ENCODE measurements at regions not wholly inside any gene's neighbourhood (a gene's known extent, or its start where the extent isn't known, plus 50 kb on each side); places are given as distances from the start of the nearest gene placed in this dataset.

DNA sequence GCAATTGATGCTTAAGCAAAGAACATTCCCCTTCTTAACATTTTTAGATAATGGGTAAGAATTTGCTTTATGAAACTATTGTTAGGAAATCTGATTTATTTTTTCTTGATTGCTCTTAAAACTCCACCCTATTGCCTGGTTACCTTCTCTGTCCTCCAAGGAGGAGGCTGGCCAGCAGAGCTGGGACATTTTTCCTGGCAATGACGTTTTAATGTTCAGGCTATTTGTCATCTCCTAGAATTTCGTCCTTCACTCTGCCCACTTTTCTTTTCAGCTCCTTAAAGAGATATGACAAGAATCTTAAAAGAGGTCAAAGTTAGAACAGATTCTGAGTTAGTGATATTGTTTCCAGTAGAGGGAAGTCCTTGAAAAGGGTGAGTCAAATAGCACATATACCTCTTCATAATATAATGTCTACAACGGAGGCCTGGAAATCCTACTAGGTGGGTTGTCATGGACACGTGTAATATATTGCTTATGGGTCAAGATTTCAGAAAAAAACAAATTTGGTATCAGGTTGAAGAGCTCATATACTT, 141.0 kb downstream of the CMPK2 start:
- TF ChIP-seq, protein P1, sequence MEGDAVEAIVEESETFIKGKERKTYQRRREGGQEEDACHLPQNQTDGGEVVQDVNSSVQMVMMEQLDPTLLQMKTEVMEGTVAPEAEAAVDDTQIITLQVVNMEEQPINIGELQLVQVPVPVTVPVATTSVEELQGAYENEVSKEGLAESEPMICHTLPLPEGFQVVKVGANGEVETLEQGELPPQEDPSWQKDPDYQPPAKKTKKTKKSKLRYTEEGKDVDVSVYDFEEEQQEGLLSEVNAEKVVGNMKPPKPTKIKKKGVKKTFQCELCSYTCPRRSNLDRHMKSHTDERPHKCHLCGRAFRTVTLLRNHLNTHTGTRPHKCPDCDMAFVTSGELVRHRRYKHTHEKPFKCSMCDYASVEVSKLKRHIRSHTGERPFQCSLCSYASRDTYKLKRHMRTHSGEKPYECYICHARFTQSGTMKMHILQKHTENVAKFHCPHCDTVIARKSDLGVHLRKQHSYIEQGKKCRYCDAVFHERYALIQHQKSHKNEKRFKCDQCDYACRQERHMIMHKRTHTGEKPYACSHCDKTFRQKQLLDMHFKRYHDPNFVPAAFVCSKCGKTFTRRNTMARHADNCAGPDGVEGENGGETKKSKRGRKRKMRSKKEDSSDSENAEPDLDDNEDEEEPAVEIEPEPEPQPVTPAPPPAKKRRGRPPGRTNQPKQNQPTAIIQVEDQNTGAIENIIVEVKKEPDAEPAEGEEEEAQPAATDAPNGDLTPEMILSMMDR (IDR thresholded peaks at IDR 0.05) = no peak
- no peak for TF ChIP-seq ZFX (IDR thresholded peaks at IDR 0.05; ENCODE audit: borderline replicate concordance)

Data from 22Rv1 (cell line).